Astrocyte (in vitro differentiated cells and primary cell): ENCODE measurements at regions not wholly inside any gene's neighbourhood (a gene's known extent, or its start where the extent isn't known, plus 50 kb on each side); places are given as distances from the start of the nearest gene placed in this dataset.

Experiments used
- DNase-seq: peaks from one replicate; pipeline ENCODE4 v3.0.0-alpha.2; 2010; ENCODE audit warnings: low read depth
- FAIRE-seq: peaks from 2 replicates; lab custom pipeline; 2011; peaks lifted over from hg19 to GRCh38; lab: Jason Lieb, UNC
- H2AFZ ChIP-seq: 2 replicates; pipeline ENCODE4 v1.6.0; 2012; ENCODE audit warnings: low read depth, low read length, inconsistent platforms
- H3K27ac ChIP-seq: 2 replicates; pipeline ENCODE4 v1.5.1; 2011; ENCODE audit warnings: low read depth, low read length, inconsistent platforms
- H3K27me3 ChIP-seq: 2 replicates; pipeline ENCODE4 v1.6.0; 2011; ENCODE audit warnings: low read length, inconsistent platforms; ENCODE audit not compliant: insufficient read depth
- H3K36me3 ChIP-seq: 2 replicates; pipeline ENCODE4 v1.5.1; 2011; ENCODE audit warnings: low read length, inconsistent platforms; ENCODE audit not compliant: insufficient read depth
- H3K4me1 ChIP-seq: 2 replicates; pipeline ENCODE4 v1.5.1; 2011; ENCODE audit warnings: low read length, inconsistent platforms; ENCODE audit not compliant: insufficient read depth
- H3K4me2 ChIP-seq: 2 replicates; pipeline ENCODE4 v1.6.0; 2012; ENCODE audit warnings: low read length, inconsistent platforms
- H3K4me3 ChIP-seq: 2 replicates; pipeline ENCODE4 v1.5.1; 2011; ENCODE audit warnings: low read depth, mild to moderate bottlenecking, low read length, inconsistent platforms; ENCODE audit not compliant: insufficient read depth
- H3K79me2 ChIP-seq: 2 replicates; pipeline ENCODE4 v1.6.0; 2012; ENCODE audit warnings: mild to moderate bottlenecking, low read length, inconsistent platforms; ENCODE audit not compliant: insufficient read depth
- H3K9ac ChIP-seq: 2 replicates; pipeline ENCODE4 v1.6.0; 2012; ENCODE audit warnings: mild to moderate bottlenecking, low read length, inconsistent platforms
- H3K9me3 ChIP-seq: 2 replicates; pipeline ENCODE4 v1.5.1; 2012; ENCODE audit warnings: low read depth, mild to moderate bottlenecking, low read length, inconsistent platforms; ENCODE audit not compliant: insufficient read depth
- H4K20me1 ChIP-seq: 2 replicates; pipeline ENCODE4 v1.6.0; 2012; ENCODE audit warnings: low read length, inconsistent platforms; ENCODE audit not compliant: insufficient read depth
- H3K27ac Mint-ChIP-seq: one replicate; pipeline ENCODE4 v1.8.0; 2021; ENCODE audit warnings: mild to moderate bottlenecking, mixed read lengths; ENCODE audit not compliant: unreplicated experiment
- H3K27me3 Mint-ChIP-seq: one replicate; pipeline ENCODE4 v1.8.0; 2021; ENCODE audit warnings: low read depth, mixed read lengths; ENCODE audit not compliant: unreplicated experiment
- H3K36me3 Mint-ChIP-seq: one replicate; pipeline ENCODE4 v1.8.0; 2021; ENCODE audit warnings: low read depth, mixed read lengths; ENCODE audit not compliant: unreplicated experiment
- H3K4me1 Mint-ChIP-seq: one replicate; pipeline ENCODE4 v1.8.0; 2021; ENCODE audit warnings: low read depth, mixed read lengths; ENCODE audit not compliant: unreplicated experiment
- H3K4me3 Mint-ChIP-seq: one replicate; pipeline ENCODE4 v1.8.0; 2021; ENCODE audit warnings: mild to moderate bottlenecking, moderate library complexity, mixed read lengths; ENCODE audit not compliant: unreplicated experiment
- H3K9me3 Mint-ChIP-seq: one replicate; pipeline ENCODE4 v1.8.0; 2021; ENCODE audit warnings: mild to moderate bottlenecking, mixed read lengths; ENCODE audit not compliant: unreplicated experiment
- EZH2 ChIP-seq: IDR thresholded peaks from 2 replicates; pipeline ENCODE4 v1.6.1; 2012; ENCODE audit warnings: mild to moderate bottlenecking, low read length, inconsistent platforms; ENCODE audit not compliant: insufficient read depth
- TF ChIP-seq, protein P1 (sequence below): IDR thresholded peaks from 2 replicates; pipeline ENCODE4 v1.5.1; 2011; ENCODE audit warnings: low read depth, mild to moderate bottlenecking, inconsistent platforms, low read length, moderate library complexity; ENCODE audit not compliant: insufficient read depth

GRCh38 chr4:130603043-130603442 is 1507.1 kb downstream of the C4orf33 start:
- H3K27me3 ChIP-seq = no peaks in the 10 kb centered on the region
- H3K9ac ChIP-seq = no peak overlapping the region
- H4K20me1 ChIP-seq = no peaks in the 10 kb centered on the region
- no peaks in the 10 kb centered on the region for H3K79me2 ChIP-seq
- Mint-ChIP-seq H3K27me3 (no peaks in the 10 kb centered on the region), H3K4me3 (no peak overlapping the region), H3K36me3 (no peaks in the 10 kb centered on the region), H3K9me3 (no peaks in the 10 kb centered on the region), H3K4me1 (no peaks in the 10 kb centered on the region), H3K27ac (no peak overlapping the region)
- no peak overlapping the region for H2AFZ ChIP-seq
- no peak overlapping the region for H3K4me3 ChIP-seq
- H3K4me2 ChIP-seq = no peak overlapping the region
- H3K4me1 ChIP-seq = no peaks in the 10 kb centered on the region
- no peak for DNase-seq
- H3K27ac ChIP-seq = no peak overlapping the region
- FAIRE-seq = no peak
- H3K36me3 ChIP-seq = no peaks in the 10 kb centered on the region
- H3K9me3 ChIP-seq = no peaks in the 10 kb centered on the region
- TF ChIP-seq, protein P1, sequence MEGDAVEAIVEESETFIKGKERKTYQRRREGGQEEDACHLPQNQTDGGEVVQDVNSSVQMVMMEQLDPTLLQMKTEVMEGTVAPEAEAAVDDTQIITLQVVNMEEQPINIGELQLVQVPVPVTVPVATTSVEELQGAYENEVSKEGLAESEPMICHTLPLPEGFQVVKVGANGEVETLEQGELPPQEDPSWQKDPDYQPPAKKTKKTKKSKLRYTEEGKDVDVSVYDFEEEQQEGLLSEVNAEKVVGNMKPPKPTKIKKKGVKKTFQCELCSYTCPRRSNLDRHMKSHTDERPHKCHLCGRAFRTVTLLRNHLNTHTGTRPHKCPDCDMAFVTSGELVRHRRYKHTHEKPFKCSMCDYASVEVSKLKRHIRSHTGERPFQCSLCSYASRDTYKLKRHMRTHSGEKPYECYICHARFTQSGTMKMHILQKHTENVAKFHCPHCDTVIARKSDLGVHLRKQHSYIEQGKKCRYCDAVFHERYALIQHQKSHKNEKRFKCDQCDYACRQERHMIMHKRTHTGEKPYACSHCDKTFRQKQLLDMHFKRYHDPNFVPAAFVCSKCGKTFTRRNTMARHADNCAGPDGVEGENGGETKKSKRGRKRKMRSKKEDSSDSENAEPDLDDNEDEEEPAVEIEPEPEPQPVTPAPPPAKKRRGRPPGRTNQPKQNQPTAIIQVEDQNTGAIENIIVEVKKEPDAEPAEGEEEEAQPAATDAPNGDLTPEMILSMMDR = no peak
- no peak for TF ChIP-seq EZH2

DNA sequence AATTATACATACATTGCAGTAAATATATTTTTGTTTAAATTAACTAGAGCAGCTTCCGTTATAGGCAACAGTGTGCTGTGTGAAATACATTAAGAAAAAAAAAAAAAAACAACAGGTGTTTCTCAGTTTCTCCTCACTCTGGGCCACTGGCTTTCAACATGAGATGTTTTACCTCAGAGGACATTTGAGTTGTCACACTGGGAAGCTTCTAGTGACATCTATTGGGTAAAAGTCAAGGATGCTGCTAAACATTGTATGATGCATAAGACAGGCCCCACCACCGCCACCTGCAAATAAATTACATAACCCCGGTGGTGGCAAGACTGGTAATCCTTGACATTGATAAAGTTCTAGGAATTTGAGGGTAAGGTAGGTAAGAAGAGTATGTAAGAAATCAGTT is 1512.2 kb downstream of the C4orf33 start:
- H3K36me3 ChIP-seq = no peaks in the 10 kb centered on the region
- no peaks in the 10 kb centered on the region for H3K9me3 ChIP-seq
- H2AFZ ChIP-seq = no peak overlapping the region
- Mint-ChIP-seq H3K27ac (no peak overlapping the region), H3K36me3 (no peaks in the 10 kb centered on the region), H3K4me3 (no peak overlapping the region), H3K27me3 (no peaks in the 10 kb centered on the region), H3K9me3 (no peaks in the 10 kb centered on the region), H3K4me1 (no peaks in the 10 kb centered on the region)
- H3K27ac ChIP-seq = no peak overlapping the region
- no peaks in the 10 kb centered on the region for H3K4me1 ChIP-seq
- no peak overlapping the region for H3K9ac ChIP-seq
- no peak overlapping the region for H3K4me3 ChIP-seq
- H3K27me3 ChIP-seq = no peaks in the 10 kb centered on the region
- TF ChIP-seq, protein P1 = no peak
- no peak for TF ChIP-seq EZH2
- H3K4me2 ChIP-seq = no peak overlapping the region
- H3K79me2 ChIP-seq = no peaks in the 10 kb centered on the region
- FAIRE-seq = no peak
- no peak for DNase-seq
- no peaks in the 10 kb centered on the region for H4K20me1 ChIP-seq

GRCh38 chr4:130628531-130628930 is 1532.6 kb downstream of the C4orf33 start:
- no peak overlapping the region for H3K4me3 ChIP-seq
- no peak overlapping the region for H3K27ac ChIP-seq
- Mint-ChIP-seq H3K4me3 (no peak overlapping the region), H3K36me3 (no peaks in the 10 kb centered on the region), H3K4me1 (no peaks in the 10 kb centered on the region), H3K9me3 (no peaks in the 10 kb centered on the region), H3K27me3 (no peaks in the 10 kb centered on the region), H3K27ac (no peak overlapping the region)
- no peaks in the 10 kb centered on the region for H3K4me1 ChIP-seq
- H2AFZ ChIP-seq = no peak overlapping the region
- H3K27me3 ChIP-seq = no peaks in the 10 kb centered on the region
- H3K9me3 ChIP-seq = no peaks in the 10 kb centered on the region
- TF ChIP-seq, protein P1 = no peak
- TF ChIP-seq EZH2 = no peak
- H3K79me2 ChIP-seq = no peaks in the 10 kb centered on the region
- H4K20me1 ChIP-seq = no peaks in the 10 kb centered on the region
- no peak for DNase-seq
- no peak overlapping the region for H3K4me2 ChIP-seq
- no peak overlapping the region for H3K9ac ChIP-seq
- H3K36me3 ChIP-seq = no peaks in the 10 kb centered on the region
- FAIRE-seq = no peak
